Activated T-helper 1 cell treated with anti-CD3 and anti-CD28 coated beads, Interleukin-12 subunit alpha, Interleukin-12 subunit beta, Interleukin-2, Interleukin-4 antibody, amounts not matched to agents 30 ng/mL and 10 ng/mL and 1 ng/mL, durations not matched to agents 14 hours and 24 hours and 36 hours (primary cell): ENCODE measurements at regions not wholly inside any gene's neighbourhood (a gene's known extent, or its start where the extent isn't known, plus 50 kb on each side); places are given as distances from the start of the nearest gene placed in this dataset.
A peak's percentile ranks its signal among the peaks of the same experiment; 100 is the strongest.

Source experiments
- DNase-seq: peaks from one replicate; pipeline ENCODE4 v3.0.0; 2021; ENCODE audit warnings: low spot score
- H3K27ac Mint-ChIP-seq: one replicate; pipeline ENCODE4 v1.8.0; 2021; ENCODE audit warnings: mild to moderate bottlenecking, mixed read lengths
- H3K27me3 Mint-ChIP-seq: one replicate; pipeline ENCODE4 v1.8.0; 2022; ENCODE audit warnings: mild to moderate bottlenecking, moderate library complexity, mixed read lengths; ENCODE audit not compliant: insufficient read depth
- H3K36me3 Mint-ChIP-seq: one replicate; pipeline ENCODE4 v1.8.0; 2021; ENCODE audit warnings: low read depth, mixed read lengths
- H3K4me1 Mint-ChIP-seq: one replicate; pipeline ENCODE4 v1.8.0; 2021; ENCODE audit warnings: low read depth, mixed read lengths
- H3K4me3 Mint-ChIP-seq: one replicate; pipeline ENCODE4 v1.8.0; 2021; ENCODE audit warnings: mild to moderate bottlenecking, moderate library complexity, mixed read lengths
- H3K9me3 Mint-ChIP-seq: one replicate; pipeline ENCODE4 v1.8.0; 2021; ENCODE audit warnings: mixed read lengths
- intact Hi-C: fragments of 100-400 bp; cut with micrococcal nuclease; formaldehyde crosslinking; loops from one replicate; pipeline ENCODE4 v1.15.1; 2024

- H3K27me3 Mint-ChIP-seq, result peaks cover 31% of the 10 kb centered on the region
- no peaks in the 10 kb centered on the region for H3K36me3 Mint-ChIP-seq
- intact Hi-C loops, result no loop called here
- no peaks in the 10 kb centered on the region for H3K9me3 Mint-ChIP-seq
- H3K4me1 Mint-ChIP-seq, result no peaks in the 10 kb centered on the region
- peak overlapping the region; percentile 45 for H3K27ac Mint-ChIP-seq
- H3K4me3 Mint-ChIP-seq, result no peak overlapping the region
- DNase-seq, result no peak
These were observed 50.2 kb upstream of the AKR1E2 start for GRCh38 chr10:4775808-4776207.

- no peaks in the 10 kb centered on the region for H3K4me1 Mint-ChIP-seq
- H3K27ac Mint-ChIP-seq, result no peak overlapping the region
These were observed 53.8 kb upstream of the AKR1E2 start for GRCh38 chr10:4772202-4772570.

GRCh38 chr10:4771554-4772201 is 54.3 kb upstream of the AKR1E2 start:
- no peaks in the 10 kb centered on the region for H3K4me1 Mint-ChIP-seq
- no peaks in the 10 kb centered on the region for H3K36me3 Mint-ChIP-seq
- H3K4me3 Mint-ChIP-seq, result no peak overlapping the region
- intact Hi-C loops, result no loop called here
- peaks cover 38% of the 10 kb centered on the region for H3K27me3 Mint-ChIP-seq
- no peak for DNase-seq
- H3K9me3 Mint-ChIP-seq, result no peaks in the 10 kb centered on the region
- H3K27ac Mint-ChIP-seq, result no peak overlapping the region

More at GRCh38 chr10:4772202-4772570, 53.8 kb upstream of the AKR1E2 start:
- no peak for DNase-seq
- intact Hi-C loops, result no loop called here
- Mint-ChIP-seq H3K9me3 (no peaks in the 10 kb centered on the region), H3K27me3 (peaks cover 37% of the 10 kb centered on the region), H3K4me3 (no peak overlapping the region), H3K36me3 (no peaks in the 10 kb centered on the region)

GRCh38 chr10:4770801-4771553 is 55.0 kb upstream of the AKR1E2 start:
- DNase-seq, result no peak
- intact Hi-C loops, result no loop called here
- peaks cover 38% of the 10 kb centered on the region for H3K27me3 Mint-ChIP-seq

GRCh38 chr10:4768416-4768815 is 57.6 kb upstream of the AKR1E2 start:
- intact Hi-C loops, result loop anchor here (10.0 kb wide), 1 partner anchor 1144 kb away; no protein-coding TSS in a partner anchor

More at GRCh38 chr10:4770801-4771553, 55.0 kb upstream of the AKR1E2 start:
- Mint-ChIP-seq H3K27ac (no peak overlapping the region), H3K9me3 (no peaks in the 10 kb centered on the region), H3K36me3 (no peaks in the 10 kb centered on the region), H3K4me1 (no peaks in the 10 kb centered on the region), H3K4me3 (no peak overlapping the region)

GRCh38 chr10:4767033-4767814 is 58.8 kb upstream of the AKR1E2 start:
- H3K36me3 Mint-ChIP-seq, result no peaks in the 10 kb centered on the region
- intact Hi-C loops, result loop anchor here (1.0 to 10.0 kb wide), 4 partner anchors 1142 to 1574 kb away; no protein-coding TSS in a partner anchor
- H3K9me3 Mint-ChIP-seq, result no peaks in the 10 kb centered on the region
- no peak overlapping the region for H3K27ac Mint-ChIP-seq
- no peak for DNase-seq
- peaks cover 24% of the 10 kb centered on the region for H3K27me3 Mint-ChIP-seq
- H3K4me1 Mint-ChIP-seq, result no peaks in the 10 kb centered on the region
- H3K4me3 Mint-ChIP-seq, result no peak overlapping the region

More at GRCh38 chr10:4768416-4768815, 57.6 kb upstream of the AKR1E2 start:
- DNase-seq, result no peak
- H3K36me3 Mint-ChIP-seq, result no peaks in the 10 kb centered on the region
- no peak overlapping the region for H3K27ac Mint-ChIP-seq
- H3K4me1 Mint-ChIP-seq, result no peaks in the 10 kb centered on the region
- no peak overlapping the region for H3K4me3 Mint-ChIP-seq
- peaks cover 32% of the 10 kb centered on the region for H3K27me3 Mint-ChIP-seq
- no peaks in the 10 kb centered on the region for H3K9me3 Mint-ChIP-seq

- no peaks in the 10 kb centered on the region for H3K36me3 Mint-ChIP-seq
- H3K27me3 Mint-ChIP-seq, result peaks cover 18% of the 10 kb centered on the region
- no peak overlapping the region for H3K4me3 Mint-ChIP-seq
- intact Hi-C loops, result loop anchor here (2.0 to 10.0 kb wide), 2 partner anchors 1142 to 1528 kb away; no protein-coding TSS in a partner anchor
- no peak for DNase-seq
- H3K27ac Mint-ChIP-seq, result no peak overlapping the region
- no peaks in the 10 kb centered on the region for H3K4me1 Mint-ChIP-seq
- no peaks in the 10 kb centered on the region for H3K9me3 Mint-ChIP-seq
These were observed 59.6 kb upstream of the AKR1E2 start for GRCh38 chr10:4766454-4766853.

- Mint-ChIP-seq H3K27ac (no peak overlapping the region), H3K36me3 (no peaks in the 10 kb centered on the region), H3K27me3 (peaks cover 11% of the 10 kb centered on the region), H3K4me3 (no peak overlapping the region), H3K9me3 (no peaks in the 10 kb centered on the region), H3K4me1 (no peaks in the 10 kb centered on the region)
- DNase-seq, result no peak
- intact Hi-C loops, result loop anchor here (10.0 kb wide), 1 partner anchor 1141 kb away; no protein-coding TSS in a partner anchor
These were observed 60.6 kb upstream of the AKR1E2 start for GRCh38 chr10:4765428-4765827.

GRCh38 chr10:4763960-4764428 is 62.0 kb upstream of the AKR1E2 start:
- H3K4me3 Mint-ChIP-seq, result no peak overlapping the region
- H3K4me1 Mint-ChIP-seq, result no peaks in the 10 kb centered on the region
- intact Hi-C loops, result loop anchor here (10.0 kb wide), 1 partner anchor 1139 kb away; no protein-coding TSS in a partner anchor
- DNase-seq, result no peak
- H3K27me3 Mint-ChIP-seq, result peaks cover 17% of the 10 kb centered on the region
- H3K27ac Mint-ChIP-seq, result no peak overlapping the region
- no peaks in the 10 kb centered on the region for H3K36me3 Mint-ChIP-seq
- no peaks in the 10 kb centered on the region for H3K9me3 Mint-ChIP-seq

- no peak overlapping the region for H3K4me3 Mint-ChIP-seq
- H3K9me3 Mint-ChIP-seq, result no peaks in the 10 kb centered on the region
- H3K4me1 Mint-ChIP-seq, result no peaks in the 10 kb centered on the region
- DNase-seq, result no peak
- H3K27ac Mint-ChIP-seq, result no peak overlapping the region
- H3K36me3 Mint-ChIP-seq, result no peaks in the 10 kb centered on the region
- H3K27me3 Mint-ChIP-seq, result peaks cover 13% of the 10 kb centered on the region
- intact Hi-C loops, result loop anchor here (10.0 kb wide), 1 partner anchor 1139 kb away; no protein-coding TSS in a partner anchor
These were observed 62.5 kb upstream of the AKR1E2 start for GRCh38 chr10:4763513-4763912.

GRCh38 chr10:4758256-4758655 is 67.8 kb upstream of the AKR1E2 start:
- Mint-ChIP-seq H3K4me1 (no peaks in the 10 kb centered on the region), H3K36me3 (no peaks in the 10 kb centered on the region), H3K4me3 (no peak overlapping the region), H3K27ac (no peak overlapping the region), H3K9me3 (no peaks in the 10 kb centered on the region), H3K27me3 (peaks cover 12% of the 10 kb centered on the region)
- DNase-seq, result no peak
- intact Hi-C loops, result no loop called here

- Mint-ChIP-seq H3K9me3 (no peaks in the 10 kb centered on the region), H3K4me1 (no peaks in the 10 kb centered on the region), H3K27me3 (peaks cover 15% of the 10 kb centered on the region), H3K27ac (no peak overlapping the region), H3K36me3 (no peaks in the 10 kb centered on the region), H3K4me3 (no peak overlapping the region)
- intact Hi-C loops, result no loop called here
- no peak for DNase-seq
These were observed 70.6 kb upstream of the AKR1E2 start for GRCh38 chr10:4755286-4755989.
